ENCODE measurements at regions not wholly inside any gene's neighbourhood (a gene's known extent, or its start where the extent isn't known, plus 50 kb on each side); places are given as distances from the start of the nearest gene placed in this dataset.

GRCh38 chr13:53206455-53206854 lies 177.8 kb downstream of the OLFM4 start:
- H3K4me2 ChIP-seq: no peak overlapping the region
- H3K9me3 ChIP-seq (replicated peaks in 1 of 11): peaks cover 8 to 12% (median 10%) of the 10 kb centered on the region in 11 experiments; a peak in 21 of 22 replicates
- H4K20me1 ChIP-seq: no peaks in the 10 kb centered on the region
- no peak overlapping the region for H3K27ac ChIP-seq
- no peak overlapping the region for H3K4me3 ChIP-seq
- H3K9ac ChIP-seq: no peak overlapping the region
- H3K36me3 ChIP-seq: no peaks in the 10 kb centered on the region
- no peak for TF ChIP-seq Cebpa-rat (IDR thresholded peaks at IDR 0.05)
- H3K27me3 ChIP-seq: no peaks in the 10 kb centered on the region
- H3K4me1 ChIP-seq: peaks cover 0 to 8% (median 5%) of the 10 kb centered on the region in 10 experiments; a peak in 8 of 20 replicates

GRCh38 chr13:53207556-53207955 lies 178.9 kb downstream of the OLFM4 start:
- Histone ChIP-seq H3K9me3 (replicated peaks in 1 of 11) (0 out of 22 replicates have a peak, but pooled peaks cover 0 to under 1% (median 0%) of the 10 kb centered on the region in 11 experiments), H4K20me1 (no peaks in the 10 kb centered on the region), H3K27ac (no peak overlapping the region), H3K9ac (no peak overlapping the region), H3K27me3 (no peaks in the 10 kb centered on the region), H3K4me2 (peak overlapping the region in 4 of 11 experiments; percentile 7 to 24 (median 14); a peak in 4 of 22 replicates), H3K36me3 (no peaks in the 10 kb centered on the region), H3K4me1 (peaks cover 0 to 8% (median 5%) of the 10 kb centered on the region in 10 experiments; a peak in 8 of 20 replicates), H3K4me3 (no peak overlapping the region)
- no peak for TF ChIP-seq Cebpa-rat (IDR thresholded peaks at IDR 0.05)

- TF ChIP-seq Cebpa-rat (IDR thresholded peaks at IDR 0.05): peak in 1 of 11 experiments; percentile 40; a peak in 1 of 22 replicates
- Histone ChIP-seq H3K27me3 (no peaks in the 10 kb centered on the region), H3K27ac (no peak overlapping the region)
Observed at GRCh38 chr13:53214433-53214832, 185.8 kb downstream of the OLFM4 start.

GRCh38 chr13:53215563-53215962 lies 186.9 kb downstream of the OLFM4 start:
- Histone ChIP-seq H3K36me3 (no peaks in the 10 kb centered on the region), H3K4me2 (no peak overlapping the region), H4K20me1 (no peaks in the 10 kb centered on the region), H3K9ac (no peak overlapping the region), H3K27ac (no peak overlapping the region), H3K4me3 (no peak overlapping the region), H3K9me3 (replicated peaks in 1 of 11) (no peaks in the 10 kb centered on the region), H3K27me3 (no peaks in the 10 kb centered on the region), H3K4me1 (no peaks in the 10 kb centered on the region)
- TF ChIP-seq Cebpa-rat (IDR thresholded peaks at IDR 0.05): no peak

More at GRCh38 chr13:53214433-53214832, 185.8 kb downstream of the OLFM4 start:
- Histone ChIP-seq H3K4me3 (no peak overlapping the region), H3K4me2 (no peak overlapping the region), H4K20me1 (no peaks in the 10 kb centered on the region), H3K36me3 (no peaks in the 10 kb centered on the region), H3K9me3 (replicated peaks in 1 of 11) (no peaks in the 10 kb centered on the region), H3K4me1 (no peaks in the 10 kb centered on the region), H3K9ac (no peak overlapping the region)

GRCh38 chr13:53216773-53217172 lies 188.2 kb downstream of the OLFM4 start:
- H3K27ac ChIP-seq: no peak overlapping the region
- no peak overlapping the region for H3K4me3 ChIP-seq
- no peaks in the 10 kb centered on the region for H3K36me3 ChIP-seq
- H3K27me3 ChIP-seq: no peaks in the 10 kb centered on the region
- TF ChIP-seq Cebpa-rat (IDR thresholded peaks at IDR 0.05): no peak
- H3K4me1 ChIP-seq: no peaks in the 10 kb centered on the region
- no peak overlapping the region for H3K9ac ChIP-seq
- no peak overlapping the region for H3K4me2 ChIP-seq
- H4K20me1 ChIP-seq: no peaks in the 10 kb centered on the region
- H3K9me3 ChIP-seq (replicated peaks in 1 of 11): no peaks in the 10 kb centered on the region

- Histone ChIP-seq H3K36me3 (no peaks in the 10 kb centered on the region), H3K9ac (no peak overlapping the region), H3K4me1 (no peaks in the 10 kb centered on the region), H3K27me3 (no peaks in the 10 kb centered on the region), H4K20me1 (no peaks in the 10 kb centered on the region), H3K27ac (no peak overlapping the region), H3K4me2 (no peak overlapping the region), H3K9me3 (replicated peaks in 1 of 11) (peaks cover 0 to 3% (median 2%) of the 10 kb centered on the region in 11 experiments; a peak in 6 of 22 replicates), H3K4me3 (no peak overlapping the region)
- no peak for TF ChIP-seq Cebpa-rat (IDR thresholded peaks at IDR 0.05)
Observed at GRCh38 chr13:53217194-53217593, 188.6 kb downstream of the OLFM4 start.

- Histone ChIP-seq H3K9ac (no peak overlapping the region), H3K4me1 (no peaks in the 10 kb centered on the region), H3K4me2 (no peak overlapping the region), H3K27me3 (no peaks in the 10 kb centered on the region), H3K36me3 (no peaks in the 10 kb centered on the region), H3K9me3 (replicated peaks in 1 of 11) (peaks cover 13 to 23% (median 19%) of the 10 kb centered on the region in 11 experiments), H4K20me1 (no peaks in the 10 kb centered on the region), H3K4me3 (no peak overlapping the region), H3K27ac (no peak overlapping the region)
- no peak for TF ChIP-seq Cebpa-rat (IDR thresholded peaks at IDR 0.05)
Observed at GRCh38 chr13:53220038-53220437, 191.4 kb downstream of the OLFM4 start.

GRCh38 chr13:53237696-53238095 lies 209.1 kb downstream of the OLFM4 start:
- H3K27me3 ChIP-seq: no peaks in the 10 kb centered on the region
- no peak for TF ChIP-seq Cebpa-rat (IDR thresholded peaks at IDR 0.05)

GRCh38 chr13:53238261-53238660 lies 209.6 kb downstream of the OLFM4 start:
- Histone ChIP-seq H3K9me3 (replicated peaks in 1 of 11) (no peaks in the 10 kb centered on the region), H3K4me2 (peak overlapping the region in 2 of 11 experiments; percentile 5 to 10; a peak in 2 of 22 replicates), H4K20me1 (no peaks in the 10 kb centered on the region), H3K27me3 (no peaks in the 10 kb centered on the region), H3K36me3 (no peaks in the 10 kb centered on the region), H3K27ac (no peak overlapping the region), H3K4me3 (no peak overlapping the region), H3K4me1 (peaks cover 0 to 18% (median 0%) of the 10 kb centered on the region in 10 experiments; a peak in 6 of 20 replicates), H3K9ac (no peak overlapping the region)
- no peak for TF ChIP-seq Cebpa-rat (IDR thresholded peaks at IDR 0.05)

More at GRCh38 chr13:53237696-53238095, 209.1 kb downstream of the OLFM4 start:
- Histone ChIP-seq H3K9me3 (replicated peaks in 1 of 11) (no peaks in the 10 kb centered on the region), H3K4me2 (peak overlapping the region in 3 of 11 experiments; percentile 5 to 15 (median 10); a peak in 3 of 22 replicates), H3K4me1 (peaks cover 0 to 18% (median 0%) of the 10 kb centered on the region in 10 experiments; a peak in 6 of 20 replicates), H4K20me1 (no peaks in the 10 kb centered on the region), H3K4me3 (no peak overlapping the region), H3K27ac (no peak overlapping the region), H3K9ac (no peak overlapping the region), H3K36me3 (no peaks in the 10 kb centered on the region)

- Histone ChIP-seq H3K36me3 (no peaks in the 10 kb centered on the region), H4K20me1 (no peaks in the 10 kb centered on the region), H3K4me3 (no peak overlapping the region)
Observed at GRCh38 chr13:53240401-53241025, 211.9 kb downstream of the OLFM4 start.

More at GRCh38 chr13:53240401-53241025, 211.9 kb downstream of the OLFM4 start:
- Histone ChIP-seq H3K9ac (no peak overlapping the region), H3K4me1 (peaks cover 0 to 18% (median 0%) of the 10 kb centered on the region in 10 experiments; a peak in 6 of 20 replicates), H3K27ac (no peak overlapping the region), H3K4me2 (peak overlapping the region in 4 of 11 experiments; percentile 3 to 28 (median 13); a peak in 6 of 22 replicates), H3K27me3 (no peaks in the 10 kb centered on the region), H3K9me3 (replicated peaks in 1 of 11) (no peaks in the 10 kb centered on the region)
- TF ChIP-seq Cebpa-rat (IDR thresholded peaks at IDR 0.05): no peak

All from BLaER1 treated with 17β-estradiol and CSF1 and Interleukin-3, amounts not matched to agents 10 nM and 100 nM (cell line).